ACC112 (cell line): ENCODE measurements at regions not wholly inside any gene's neighbourhood (a gene's known extent, or its start where the extent isn't known, plus 50 kb on each side); places are given as distances from the start of the nearest gene placed in this dataset.

Experiments used
- H2AFZ ChIP-seq: fragments of 200-600 bp; sonication (generic); one replicate; pipeline ENCODE4 v1.6.0; 2017; ENCODE audit warnings: antibody characterized with exemption, low read length; ENCODE audit not compliant: unreplicated experiment
- H3K27ac ChIP-seq: fragments of 200-600 bp; sonication (generic); 2 replicates; pipeline ENCODE4 v1.5.1; 2014; ENCODE audit warnings: low read depth, mild to moderate bottlenecking, antibody characterized with exemption, low read length, moderate library complexity
- H3K27me3 ChIP-seq: fragments of 200-600 bp; sonication (generic); 2 replicates; pipeline ENCODE4 v1.6.1; 2014; ENCODE audit warnings: mild to moderate bottlenecking, antibody characterized with exemption, low read length, moderate library complexity, mixed read lengths; ENCODE audit not compliant: insufficient read depth
- H3K36me3 ChIP-seq: fragments of 200-600 bp; sonication (generic); 2 replicates; pipeline ENCODE4 v1.6.1; 2016; ENCODE audit warnings: mild to moderate bottlenecking, antibody characterized with exemption, low read length, moderate library complexity, mixed read lengths; ENCODE audit not compliant: insufficient read depth
- H3K4me1 ChIP-seq: fragments of 200-600 bp; sonication (generic); one replicate; pipeline ENCODE4 v1.6.1; 2016; ENCODE audit warnings: low read length, mixed read lengths; ENCODE audit not compliant: insufficient read depth, unreplicated experiment, control insufficient read depth
- H3K4me3 ChIP-seq: fragments of 200-600 bp; sonication (generic); 2 replicates; pipeline ENCODE4 v1.5.1; 2014; ENCODE audit warnings: mild to moderate bottlenecking, low read depth, low read length
- H3K79me2 ChIP-seq: fragments of 200-600 bp; sonication (generic); one replicate; pipeline ENCODE4 v1.6.0; 2016; ENCODE audit warnings: low read length; ENCODE audit not compliant: control insufficient read depth, unreplicated experiment, insufficient read depth

DNA sequence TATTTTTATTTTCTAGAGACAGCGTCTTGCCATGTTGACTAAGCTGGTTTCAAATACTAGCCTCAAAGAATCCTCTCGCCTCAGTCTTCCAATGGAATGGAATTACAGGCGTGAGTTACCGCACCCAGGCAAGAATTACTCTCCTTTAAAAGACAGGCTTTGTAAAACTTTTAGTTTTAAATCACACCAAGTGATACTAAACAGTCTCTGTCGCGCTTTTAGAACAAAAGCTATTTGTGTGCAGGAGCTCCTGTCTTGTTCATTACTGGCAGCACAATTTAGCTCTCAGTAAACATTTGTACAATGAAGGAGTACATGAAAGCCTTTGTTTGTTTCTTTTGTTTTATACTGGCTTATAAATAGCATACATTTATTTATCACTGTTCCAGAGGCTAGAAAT is 1719.2 kb upstream of the PIK3C3 start:
- Histone ChIP-seq H3K27me3 (peaks cover 33% of the 10 kb centered on the region), H3K4me3 (no peak overlapping the region), H3K4me1 (no peaks in the 10 kb centered on the region), H3K36me3 (no peaks in the 10 kb centered on the region), H3K27ac (no peak overlapping the region), H2AFZ (no peak overlapping the region), H3K79me2 (no peaks in the 10 kb centered on the region)

GRCh38 chr18:40235323-40235722 is 1719.7 kb upstream of the PIK3C3 start:
- Histone ChIP-seq H3K79me2 (no peaks in the 10 kb centered on the region), H3K36me3 (no peaks in the 10 kb centered on the region), H3K4me3 (no peak overlapping the region), H3K27ac (no peak overlapping the region), H2AFZ (no peak overlapping the region), H3K27me3 (peaks cover 33% of the 10 kb centered on the region), H3K4me1 (no peaks in the 10 kb centered on the region)

DNA sequence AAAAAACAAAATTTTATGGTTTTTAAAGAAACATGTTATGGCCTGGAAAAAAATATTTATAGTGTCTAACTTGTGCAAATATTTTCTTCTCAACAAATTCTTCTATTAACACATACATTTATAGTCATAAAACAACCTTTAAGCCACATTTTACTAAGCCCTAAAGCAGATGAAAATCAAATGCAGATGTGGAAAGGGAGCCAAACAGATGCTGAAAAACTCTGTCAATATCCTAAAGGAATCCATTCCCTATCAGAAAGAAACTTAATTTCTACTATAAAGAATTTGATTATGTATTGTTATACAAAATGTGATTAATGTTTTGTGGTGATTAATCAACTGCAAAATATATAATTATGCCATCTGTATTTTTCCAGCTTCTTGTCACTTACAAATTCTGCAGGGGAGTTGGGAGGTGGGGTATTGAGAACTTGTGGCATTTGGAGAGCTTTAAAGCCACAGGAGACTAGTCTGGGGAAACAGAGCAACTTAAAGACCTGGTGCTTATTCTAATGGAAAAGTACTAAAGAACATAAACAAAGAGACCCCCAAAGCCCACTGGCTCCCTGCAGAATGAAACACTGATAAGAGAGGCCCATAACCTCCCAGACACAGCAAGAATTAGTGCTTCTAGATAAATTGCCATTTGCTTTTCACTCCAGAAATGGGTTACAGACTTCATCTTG is 1721.0 kb upstream of the PIK3C3 start:
- Histone ChIP-seq H2AFZ (no peak overlapping the region), H3K36me3 (no peaks in the 10 kb centered on the region), H3K4me3 (no peak overlapping the region), H3K27me3 (peaks cover 33% of the 10 kb centered on the region), H3K79me2 (no peaks in the 10 kb centered on the region), H3K4me1 (no peaks in the 10 kb centered on the region), H3K27ac (no peak overlapping the region)

- Histone ChIP-seq H3K27ac (no peak overlapping the region), H3K36me3 (no peaks in the 10 kb centered on the region), H3K27me3 (peaks cover under 1% of the 10 kb centered on the region; the same call in 1 of the 2 replicates), H3K79me2 (no peaks in the 10 kb centered on the region), H3K4me1 (no peaks in the 10 kb centered on the region), H3K4me3 (no peak overlapping the region), H2AFZ (no peak overlapping the region)
Measured at GRCh38 chr18:40222776-40223175, 1732.3 kb upstream of the PIK3C3 start.

GRCh38 chr18:40216856-40217255 is 1738.2 kb upstream of the PIK3C3 start:
- H3K27me3 ChIP-seq, result 0 out of 2 replicates have a peak, but pooled peaks cover 3% of the 10 kb centered on the region
- H3K4me1 ChIP-seq, result no peaks in the 10 kb centered on the region
- H2AFZ ChIP-seq, result no peak overlapping the region
- no peak overlapping the region for H3K4me3 ChIP-seq
- no peak overlapping the region for H3K27ac ChIP-seq
- H3K79me2 ChIP-seq, result no peaks in the 10 kb centered on the region
- no peaks in the 10 kb centered on the region for H3K36me3 ChIP-seq

DNA sequence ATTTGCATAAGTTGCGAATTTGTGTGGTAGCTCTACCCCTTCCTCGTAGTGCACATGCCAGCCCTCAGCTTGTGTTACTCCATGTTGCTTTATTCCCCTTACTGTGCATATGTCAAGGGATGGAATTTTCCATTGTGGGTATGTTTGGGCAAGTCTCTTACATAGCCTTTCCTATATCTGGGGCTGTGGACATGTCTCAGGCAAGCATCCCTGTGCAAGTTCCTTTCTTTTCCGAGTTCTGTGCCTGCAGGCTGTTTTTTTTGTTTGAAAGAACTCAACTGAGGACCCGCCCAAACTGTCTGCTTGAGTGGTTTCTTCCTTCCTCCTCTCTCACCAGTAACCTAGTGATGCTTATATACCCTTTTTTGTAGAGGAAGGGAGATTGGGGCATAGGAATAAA is 1739.1 kb upstream of the PIK3C3 start:
- no peak overlapping the region for H3K4me3 ChIP-seq
- no peaks in the 10 kb centered on the region for H3K79me2 ChIP-seq
- H3K27ac ChIP-seq, result no peak overlapping the region
- H3K36me3 ChIP-seq, result no peaks in the 10 kb centered on the region
- no peak overlapping the region for H2AFZ ChIP-seq
- 0 out of 2 replicates have a peak, but pooled peaks cover 3% of the 10 kb centered on the region for H3K27me3 ChIP-seq
- H3K4me1 ChIP-seq, result no peaks in the 10 kb centered on the region

- peaks cover 7% of the 10 kb centered on the region; the same call in 1 of the 2 replicates for H3K27me3 ChIP-seq
- no peak overlapping the region for H3K4me3 ChIP-seq
- no peaks in the 10 kb centered on the region for H3K36me3 ChIP-seq
- no peaks in the 10 kb centered on the region for H3K79me2 ChIP-seq
- no peak overlapping the region for H3K27ac ChIP-seq
- no peaks in the 10 kb centered on the region for H3K4me1 ChIP-seq
- H2AFZ ChIP-seq, result no peak overlapping the region
Measured at GRCh38 chr18:40210696-40211095, 1744.3 kb upstream of the PIK3C3 start.

DNA sequence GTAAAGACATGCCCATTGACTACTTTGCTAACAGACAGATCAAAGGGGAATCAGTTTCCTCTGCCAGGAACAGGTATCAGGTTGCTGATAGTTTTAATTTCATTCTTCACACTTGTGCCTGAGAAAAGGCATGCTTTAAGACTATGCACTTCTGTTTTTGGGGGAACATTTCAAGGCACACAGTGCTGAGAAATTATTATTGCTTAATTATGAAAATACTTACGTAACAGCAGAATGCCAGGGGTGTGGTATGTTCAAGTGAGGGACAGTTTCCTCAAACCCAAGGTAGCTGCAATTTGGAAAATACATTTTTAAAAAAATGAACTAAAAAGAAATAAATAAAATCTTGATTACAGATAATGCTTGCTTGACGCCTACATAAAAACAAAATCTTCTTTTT is 1746.1 kb upstream of the PIK3C3 start:
- no peak overlapping the region for H3K27ac ChIP-seq

DNA sequence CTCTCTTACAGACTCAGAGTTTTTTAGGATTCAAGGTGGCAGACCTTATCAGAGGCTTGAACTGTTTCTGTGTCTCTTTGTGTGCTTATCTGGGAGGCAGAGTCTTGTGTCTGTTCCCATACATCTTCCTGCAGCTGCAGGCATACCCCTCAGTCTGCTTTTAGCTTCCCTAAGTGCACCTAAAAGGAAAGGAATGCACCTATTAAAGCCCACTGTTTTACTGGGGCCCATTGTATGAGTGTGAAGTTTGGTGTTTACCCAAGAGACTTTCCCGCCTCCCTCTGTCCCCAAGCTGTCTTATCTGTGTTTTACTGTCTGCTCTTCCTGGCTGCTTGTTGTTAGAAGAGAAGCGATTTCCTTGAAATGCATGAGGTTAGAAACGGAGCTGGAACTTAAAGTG is 1757.3 kb upstream of the PIK3C3 start:
- Histone ChIP-seq H3K36me3 (no peaks in the 10 kb centered on the region), H3K27ac (no peak overlapping the region), H2AFZ (no peak overlapping the region), H3K4me1 (no peaks in the 10 kb centered on the region), H3K4me3 (no peak overlapping the region), H3K27me3 (peaks cover 9% of the 10 kb centered on the region; the same call in 1 of the 2 replicates), H3K79me2 (no peaks in the 10 kb centered on the region)

More for the DNA sequence above, 1746.1 kb upstream of the PIK3C3 start:
- Histone ChIP-seq H2AFZ (no peak overlapping the region), H3K27me3 (peaks cover 7% of the 10 kb centered on the region; the same call in 1 of the 2 replicates), H3K79me2 (no peaks in the 10 kb centered on the region), H3K4me3 (no peak overlapping the region), H3K4me1 (no peaks in the 10 kb centered on the region), H3K36me3 (no peaks in the 10 kb centered on the region)

DNA sequence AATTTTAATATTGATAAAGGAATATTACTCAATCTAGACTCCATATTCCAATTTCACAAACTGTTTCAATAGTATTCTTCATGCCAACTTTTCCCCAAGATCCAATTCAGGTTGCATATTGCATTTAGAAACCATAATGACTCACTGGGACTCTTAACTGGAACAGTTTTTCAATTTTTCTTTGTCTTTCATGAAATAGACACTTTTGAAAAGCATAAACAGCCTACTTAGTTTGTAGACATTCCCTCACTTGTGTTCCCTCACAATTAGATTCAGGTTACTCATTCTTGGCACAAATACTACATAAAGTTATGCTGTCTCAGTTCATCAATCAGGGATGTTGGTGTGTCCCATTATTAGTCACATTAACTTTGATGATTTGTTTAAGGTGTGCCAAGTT is 1768.4 kb upstream of the PIK3C3 start:
- no peak overlapping the region for H2AFZ ChIP-seq
- no peaks in the 10 kb centered on the region for H3K4me1 ChIP-seq
- no peak overlapping the region for H3K27ac ChIP-seq
- no peak overlapping the region for H3K4me3 ChIP-seq
- H3K27me3 ChIP-seq, result no peaks in the 10 kb centered on the region
- H3K36me3 ChIP-seq, result no peaks in the 10 kb centered on the region
- no peaks in the 10 kb centered on the region for H3K79me2 ChIP-seq

DNA sequence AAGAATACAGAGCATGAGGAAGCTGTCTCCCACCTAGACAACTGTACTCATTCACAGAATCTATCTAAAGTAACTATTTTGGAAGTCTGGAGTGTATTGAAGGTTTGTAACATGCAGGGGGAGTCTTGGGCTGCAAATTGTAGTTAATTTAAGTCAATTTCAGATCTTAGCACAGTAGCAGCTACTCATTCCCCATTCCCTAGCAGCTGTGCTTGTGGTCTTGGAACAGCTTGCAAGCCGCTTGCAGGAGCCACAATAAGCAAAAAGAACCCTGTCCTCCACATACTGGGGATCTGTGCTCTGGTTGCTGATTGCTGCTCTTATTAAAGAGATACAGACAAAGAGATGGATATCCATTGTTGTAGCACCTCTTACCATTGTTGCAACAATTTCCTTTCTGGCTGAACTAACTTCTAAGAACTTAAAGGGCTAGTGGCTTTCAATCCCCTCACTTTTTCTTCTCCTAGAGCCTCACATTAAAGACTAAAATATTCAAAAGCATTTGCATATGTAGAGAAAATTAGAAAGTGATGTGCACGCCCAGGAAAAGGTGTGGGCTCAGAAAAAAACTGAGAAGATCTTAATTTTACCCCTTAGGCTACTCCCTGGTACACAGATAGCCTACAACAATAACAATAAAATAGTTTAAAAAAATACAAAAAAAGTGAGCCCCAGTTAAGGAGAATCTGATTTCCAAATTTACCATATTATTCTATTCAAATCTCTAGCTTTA is 1775.1 kb upstream of the PIK3C3 start:
- peaks cover 14% of the 10 kb centered on the region; the same call in 1 of the 2 replicates for H3K27me3 ChIP-seq
- no peaks in the 10 kb centered on the region for H3K36me3 ChIP-seq
- H3K27ac ChIP-seq, result no peak overlapping the region
- H3K4me1 ChIP-seq, result no peaks in the 10 kb centered on the region
- no peak overlapping the region for H2AFZ ChIP-seq
- no peaks in the 10 kb centered on the region for H3K79me2 ChIP-seq
- H3K4me3 ChIP-seq, result no peak overlapping the region
